22Rv1 (cell line): ENCODE measurements at regions not wholly inside any gene's neighbourhood (a gene's known extent, or its start where the extent isn't known, plus 50 kb on each side); places are given as distances from the start of the nearest gene placed in this dataset.

Source experiments
- ZFX ChIP-seq: fragments of 450-650 bp; IDR thresholded peaks from 2 replicates; pipeline ENCODE4 v1.6.1; 2017; ENCODE audit warnings: antibody characterized with exemption, borderline replicate concordance
- TF ChIP-seq, protein P1 (sequence below): fragments of 450-650 bp; IDR thresholded peaks from 2 replicates; pipeline ENCODE4 v1.5.1; 2017; ENCODE audit warnings: mild to moderate bottlenecking

DNA sequence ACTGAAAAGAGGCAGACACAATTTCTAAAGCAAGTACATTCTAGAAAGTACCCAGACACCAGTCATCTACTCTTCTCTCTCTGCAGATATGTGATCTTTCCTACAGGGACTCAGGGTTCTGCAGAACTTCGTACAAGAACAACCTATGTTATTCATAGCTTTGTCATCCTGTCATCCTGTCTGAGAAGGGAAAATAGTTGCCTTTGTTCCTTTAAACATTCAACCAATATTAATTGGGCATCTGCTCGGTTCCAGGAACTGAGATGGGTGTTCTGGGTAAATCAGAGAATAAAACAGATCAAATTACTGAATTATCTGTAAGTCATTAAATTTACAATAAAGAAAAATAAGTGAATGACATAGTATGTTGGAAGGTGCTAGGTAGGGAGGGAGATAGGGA is 504.9 kb downstream of the MATN1 start:
- TF ChIP-seq, protein P1, sequence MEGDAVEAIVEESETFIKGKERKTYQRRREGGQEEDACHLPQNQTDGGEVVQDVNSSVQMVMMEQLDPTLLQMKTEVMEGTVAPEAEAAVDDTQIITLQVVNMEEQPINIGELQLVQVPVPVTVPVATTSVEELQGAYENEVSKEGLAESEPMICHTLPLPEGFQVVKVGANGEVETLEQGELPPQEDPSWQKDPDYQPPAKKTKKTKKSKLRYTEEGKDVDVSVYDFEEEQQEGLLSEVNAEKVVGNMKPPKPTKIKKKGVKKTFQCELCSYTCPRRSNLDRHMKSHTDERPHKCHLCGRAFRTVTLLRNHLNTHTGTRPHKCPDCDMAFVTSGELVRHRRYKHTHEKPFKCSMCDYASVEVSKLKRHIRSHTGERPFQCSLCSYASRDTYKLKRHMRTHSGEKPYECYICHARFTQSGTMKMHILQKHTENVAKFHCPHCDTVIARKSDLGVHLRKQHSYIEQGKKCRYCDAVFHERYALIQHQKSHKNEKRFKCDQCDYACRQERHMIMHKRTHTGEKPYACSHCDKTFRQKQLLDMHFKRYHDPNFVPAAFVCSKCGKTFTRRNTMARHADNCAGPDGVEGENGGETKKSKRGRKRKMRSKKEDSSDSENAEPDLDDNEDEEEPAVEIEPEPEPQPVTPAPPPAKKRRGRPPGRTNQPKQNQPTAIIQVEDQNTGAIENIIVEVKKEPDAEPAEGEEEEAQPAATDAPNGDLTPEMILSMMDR = no peak
- TF ChIP-seq ZFX = no peak
